Thoracic aorta (tissue), 2 donors: ENCODE measurements at regions not wholly inside any gene's neighbourhood (a gene's known extent, or its start where the extent isn't known, plus 50 kb on each side); places are given as distances from the start of the nearest gene placed in this dataset.

Source experiments
- ATAC-seq: fragments of 150-250 bp; one replicate; pipeline ENCODE4 v1.8.0; 2017; ENCODE audit warnings: low read depth; ENCODE audit not compliant: insufficient number of reproducible peaks, low FRiP score
- DNase-seq: peaks from one replicate; pipeline ENCODE4 v3.0.0-alpha.2; 2020; ENCODE audit warnings: low spot score
- H3K27ac ChIP-seq, 2 donors: fragments of 200-600 bp; sonication (generic); 1 replicate in 1 of 2; 2 replicates in 1 of 2; pipeline ENCODE4 v1.5.1; 2016; ENCODE audit warnings: mild to moderate bottlenecking in 2 of 2, moderate library complexity in 2 of 2
- H3K27me3 ChIP-seq: fragments of 200-600 bp; sonication (generic); replicated peaks from 2 replicates; pipeline ENCODE4 v1.6.0; 2016; ENCODE audit warnings: mild to moderate bottlenecking; ENCODE audit not compliant: insufficient read depth
- H3K36me3 ChIP-seq: fragments of 200-600 bp; sonication (generic); one replicate; pipeline ENCODE4 v1.5.1; 2016
- H3K4me1 ChIP-seq, 2 donors: fragments of 200-600 bp; sonication (generic); 1 replicate in 1 of 2; 2 replicates in 1 of 2; pipeline versions ENCODE4 v1.5.1 to v1.6.0; 2016; ENCODE audit warnings: low read depth in 2 of 2, mild to moderate bottlenecking in 1 of 2; ENCODE audit not compliant: control insufficient read depth in 1 of 2
- H3K4me3 ChIP-seq: fragments of 200-600 bp; sonication (generic); 2 replicates; pipeline ENCODE4 v1.5.1; 2016; ENCODE audit warnings: mild to moderate bottlenecking
- H3K9me3 ChIP-seq: fragments of 200-600 bp; sonication (generic); 2 replicates; pipeline ENCODE4 v1.5.1; 2016
- TF ChIP-seq, protein P1 (sequence below): fragments of 200-600 bp; sonication (generic); IDR thresholded peaks from one replicate; pipeline ENCODE4 v1.5.1; 2019; ENCODE audit warnings: antibody characterized with exemption

DNA sequence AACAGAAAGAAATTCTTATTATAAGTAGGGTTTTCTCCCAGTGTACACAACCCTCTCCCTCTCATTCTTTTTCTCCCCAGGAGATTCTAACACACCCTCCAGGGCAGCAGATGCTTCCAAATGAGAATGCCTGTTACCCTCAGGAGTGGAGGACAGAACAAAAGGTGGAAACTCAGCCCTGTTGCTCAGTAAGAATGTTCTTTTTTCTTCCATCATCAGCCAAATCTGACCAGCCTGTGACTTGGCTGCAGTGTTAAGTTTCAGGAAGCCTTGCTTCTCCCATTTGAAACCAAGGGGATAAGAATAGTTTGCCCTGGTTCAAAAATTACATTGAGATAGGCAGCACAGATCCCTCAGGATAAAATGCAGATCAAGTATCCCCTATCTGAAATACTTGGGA is 77.5 kb upstream of the EEPD1 start:
- TF ChIP-seq, protein P1, sequence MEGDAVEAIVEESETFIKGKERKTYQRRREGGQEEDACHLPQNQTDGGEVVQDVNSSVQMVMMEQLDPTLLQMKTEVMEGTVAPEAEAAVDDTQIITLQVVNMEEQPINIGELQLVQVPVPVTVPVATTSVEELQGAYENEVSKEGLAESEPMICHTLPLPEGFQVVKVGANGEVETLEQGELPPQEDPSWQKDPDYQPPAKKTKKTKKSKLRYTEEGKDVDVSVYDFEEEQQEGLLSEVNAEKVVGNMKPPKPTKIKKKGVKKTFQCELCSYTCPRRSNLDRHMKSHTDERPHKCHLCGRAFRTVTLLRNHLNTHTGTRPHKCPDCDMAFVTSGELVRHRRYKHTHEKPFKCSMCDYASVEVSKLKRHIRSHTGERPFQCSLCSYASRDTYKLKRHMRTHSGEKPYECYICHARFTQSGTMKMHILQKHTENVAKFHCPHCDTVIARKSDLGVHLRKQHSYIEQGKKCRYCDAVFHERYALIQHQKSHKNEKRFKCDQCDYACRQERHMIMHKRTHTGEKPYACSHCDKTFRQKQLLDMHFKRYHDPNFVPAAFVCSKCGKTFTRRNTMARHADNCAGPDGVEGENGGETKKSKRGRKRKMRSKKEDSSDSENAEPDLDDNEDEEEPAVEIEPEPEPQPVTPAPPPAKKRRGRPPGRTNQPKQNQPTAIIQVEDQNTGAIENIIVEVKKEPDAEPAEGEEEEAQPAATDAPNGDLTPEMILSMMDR: no peak
- H3K4me3 ChIP-seq: no peak overlapping the region
- no peaks in the 10 kb centered on the region for H3K4me1 ChIP-seq
- no peaks in the 10 kb centered on the region for H3K27me3 ChIP-seq
- H3K27ac ChIP-seq: no peak overlapping the region
- DNase-seq: no peak
- H3K9me3 ChIP-seq: no peaks in the 10 kb centered on the region
- no peak for ATAC-seq
- H3K36me3 ChIP-seq: no peaks in the 10 kb centered on the region

DNA sequence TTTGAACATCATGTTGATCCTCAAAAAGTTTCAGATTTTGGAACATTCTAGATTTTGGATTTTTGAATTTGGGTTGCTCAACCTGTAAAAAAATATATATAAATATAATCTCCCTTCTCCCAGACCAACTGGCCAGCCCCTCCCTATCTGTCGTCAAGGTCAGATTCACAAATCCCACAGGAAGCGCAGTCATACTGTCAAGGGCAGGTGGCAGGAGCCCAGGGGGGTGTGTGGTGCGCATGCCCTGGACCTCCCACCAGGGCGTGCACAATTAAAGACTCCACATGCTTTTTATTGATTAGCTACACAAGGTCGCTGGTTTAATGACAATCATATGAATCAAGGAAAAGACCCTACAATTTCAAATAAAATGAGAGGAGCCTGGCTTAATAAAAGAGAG is 77.0 kb upstream of the EEPD1 start:
- ATAC-seq: no peak
- no peak for DNase-seq
- H3K27ac ChIP-seq: no peak overlapping the region
- H3K9me3 ChIP-seq: no peaks in the 10 kb centered on the region
- H3K4me1 ChIP-seq: no peaks in the 10 kb centered on the region
- no peak overlapping the region for H3K4me3 ChIP-seq
- H3K36me3 ChIP-seq: no peaks in the 10 kb centered on the region
- TF ChIP-seq, protein P1: no peak
- no peaks in the 10 kb centered on the region for H3K27me3 ChIP-seq

DNA sequence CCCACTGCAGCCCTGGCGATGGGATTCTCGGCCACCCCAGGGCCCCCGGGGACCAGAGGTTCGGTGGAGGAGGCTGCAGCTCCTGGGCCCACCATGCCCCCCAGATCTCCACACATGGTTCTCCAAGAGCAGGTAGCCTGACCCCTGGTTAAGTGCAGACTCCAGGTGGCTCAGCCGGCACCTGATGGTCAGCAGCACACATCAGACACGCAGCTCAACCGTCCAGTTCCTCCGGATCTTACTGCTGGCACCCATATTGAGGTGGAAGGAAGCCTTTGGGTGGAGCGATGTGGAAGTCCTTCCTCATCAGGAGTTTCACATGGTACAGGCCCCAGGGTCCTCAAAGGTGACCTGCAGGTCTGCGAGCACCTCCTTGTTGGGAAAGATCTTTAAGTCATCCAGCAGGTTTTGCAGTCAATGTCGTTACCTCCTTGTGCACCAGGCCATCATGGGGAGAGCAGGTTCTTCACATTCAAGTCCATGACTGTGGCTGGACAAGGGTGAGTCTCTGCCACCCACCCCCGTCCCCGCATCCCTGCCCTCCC is 74.2 kb upstream of the EEPD1 start:
- DNase-seq: no peak
- no peaks in the 10 kb centered on the region for H3K9me3 ChIP-seq
- no peak overlapping the region for H3K27ac ChIP-seq
- no peaks in the 10 kb centered on the region for H3K27me3 ChIP-seq
- no peak overlapping the region for H3K4me3 ChIP-seq
- H3K4me1 ChIP-seq: no peaks in the 10 kb centered on the region
- no peak for ATAC-seq
- no peaks in the 10 kb centered on the region for H3K36me3 ChIP-seq
- TF ChIP-seq, protein P1: no peak

DNA sequence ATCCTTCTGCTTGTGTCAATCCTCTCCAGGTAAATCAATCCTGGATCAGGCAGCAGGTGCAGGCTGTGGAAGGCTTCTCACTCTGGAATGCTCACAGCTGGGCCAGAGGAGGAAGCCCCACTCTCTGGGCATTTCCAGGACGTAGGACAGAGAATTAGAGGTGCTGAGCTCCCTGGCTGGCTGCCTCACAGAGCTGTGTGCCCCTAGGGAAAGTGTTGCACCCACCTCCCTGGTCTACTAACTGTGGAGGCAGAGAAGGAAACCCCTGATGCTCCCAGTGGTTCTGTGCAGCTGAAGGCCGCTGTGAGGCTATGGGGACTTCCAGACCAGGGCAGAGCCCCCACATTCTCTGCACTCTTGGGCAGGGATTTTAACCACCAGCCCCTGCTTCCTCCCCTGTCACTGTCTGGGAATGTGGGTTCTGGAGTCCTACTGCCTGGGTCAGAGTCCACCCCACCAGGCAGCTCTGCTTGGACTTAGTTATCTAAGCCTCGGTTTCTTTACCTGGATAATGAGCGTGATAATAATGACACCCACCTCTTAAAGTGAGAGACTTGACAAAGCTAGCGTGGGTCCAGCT is 73.5 kb upstream of the EEPD1 start:
- Histone ChIP-seq H3K27me3 (no peaks in the 10 kb centered on the region), H3K9me3 (no peaks in the 10 kb centered on the region)
- DNase-seq: no peak

DNA sequence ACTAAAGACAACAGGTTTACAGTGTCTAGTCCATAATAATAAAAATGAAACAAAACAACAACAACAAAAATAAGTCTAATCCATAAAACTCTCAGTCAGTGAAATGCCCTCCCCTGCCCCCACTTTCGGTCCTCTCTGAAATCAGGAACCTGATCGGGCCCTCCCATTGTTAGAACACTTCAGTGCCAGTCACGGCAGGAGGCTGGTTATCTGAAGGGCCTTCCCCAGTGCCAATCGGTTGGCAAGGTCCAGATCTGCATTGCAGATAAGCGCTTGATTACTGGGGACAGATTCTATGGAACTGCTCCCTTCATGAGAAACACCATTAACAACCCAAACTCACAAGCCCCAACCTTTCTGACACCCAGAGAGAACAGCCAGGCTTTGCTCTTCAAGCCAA is 72.2 kb upstream of the EEPD1 start:
- TF ChIP-seq, protein P1: no peak
- Histone ChIP-seq H3K9me3 (no peaks in the 10 kb centered on the region), H3K27ac (no peak overlapping the region), H3K4me3 (no peak overlapping the region), H3K36me3 (no peaks in the 10 kb centered on the region), H3K27me3 (no peaks in the 10 kb centered on the region), H3K4me1 (no peaks in the 10 kb centered on the region)
- DNase-seq: no peak
- ATAC-seq: no peak

More for the DNA sequence above, 73.5 kb upstream of the EEPD1 start:
- TF ChIP-seq, protein P1: no peak
- Histone ChIP-seq H3K36me3 (no peaks in the 10 kb centered on the region), H3K4me3 (no peak overlapping the region), H3K27ac (no peak overlapping the region), H3K4me1 (no peaks in the 10 kb centered on the region)
- ATAC-seq: no peak
